Duodenal mucosa (tissue), 2 donors: ENCODE measurements at regions not wholly inside any gene's neighbourhood (a gene's known extent, or its start where the extent isn't known, plus 50 kb on each side); places are given as distances from the start of the nearest gene placed in this dataset.
"Not testable (repeated sequence)": the region's sequence is repeated elsewhere in the genome, so short reads cannot be mapped to it uniquely, and the experiment has no call there.

Source experiments
- H3K27ac ChIP-seq: one replicate; pipeline ENCODE4 v1.7.0; 2013; ENCODE audit warnings: low read depth, low read length
- H3K27me3 ChIP-seq, 2 donors: one replicate each; pipeline ENCODE4 v1.7.0; 2013; ENCODE audit warnings: low read length in 2 of 2, control low read depth in 1 of 2; ENCODE audit not compliant: insufficient read depth in 2 of 2, control insufficient read depth in 1 of 2
- H3K36me3 ChIP-seq, 2 donors: one replicate each; pipeline ENCODE4 v1.7.0; 2013; ENCODE audit warnings: low read length in 2 of 2, control low read depth in 1 of 2; ENCODE audit not compliant: insufficient read depth in 2 of 2, control insufficient read depth in 1 of 2
- H3K4me1 ChIP-seq, 2 donors: one replicate each; pipeline ENCODE4 v1.7.0; 2013; ENCODE audit warnings: low read length in 2 of 2, control low read depth in 1 of 2; ENCODE audit not compliant: insufficient read depth in 2 of 2, control insufficient read depth in 1 of 2
- H3K4me3 ChIP-seq, 2 donors: one replicate each; pipeline ENCODE4 v1.7.0; 2013; ENCODE audit warnings: low read length in 2 of 2, low read depth in 1 of 2
- H3K9ac ChIP-seq, 2 donors: one replicate each; pipeline ENCODE4 v1.7.0; 2013; ENCODE audit warnings: low read length in 2 of 2, low read depth in 1 of 2
- H3K9me3 ChIP-seq, 2 donors: one replicate each; pipeline ENCODE4 v1.7.0; 2013; ENCODE audit warnings: low read length in 2 of 2, control low read depth in 1 of 2; ENCODE audit not compliant: control insufficient read depth in 1 of 2

DNA sequence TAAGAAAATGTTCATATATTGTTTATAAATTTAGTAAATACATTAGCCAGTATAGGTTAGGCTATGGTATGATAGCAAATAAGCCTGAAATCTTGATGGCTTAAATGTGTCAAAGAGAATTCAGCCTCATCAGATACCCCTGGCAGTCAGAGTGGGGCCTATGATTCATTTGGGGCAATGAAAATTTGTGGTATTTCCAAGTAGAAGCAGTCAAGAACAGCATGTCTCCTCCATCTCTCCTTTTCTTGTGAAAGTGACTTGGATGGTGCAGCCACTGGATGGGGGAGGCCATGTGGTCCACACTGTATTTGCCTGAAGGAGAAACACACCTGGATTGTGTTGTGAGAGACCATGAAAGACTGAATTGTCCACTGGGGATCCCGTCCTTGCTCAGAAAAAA, 82.7 kb downstream of the DLEU7 start:
- Histone ChIP-seq H3K4me3 (no peak overlapping the region), H3K9ac (no peak overlapping the region), H3K27me3 (no peaks in the 10 kb centered on the region), H3K36me3 (no peaks in the 10 kb centered on the region), H3K4me1 (no peaks in the 10 kb centered on the region), H3K27ac (no peak overlapping the region), H3K9me3 (no peaks in the 10 kb centered on the region)

DNA sequence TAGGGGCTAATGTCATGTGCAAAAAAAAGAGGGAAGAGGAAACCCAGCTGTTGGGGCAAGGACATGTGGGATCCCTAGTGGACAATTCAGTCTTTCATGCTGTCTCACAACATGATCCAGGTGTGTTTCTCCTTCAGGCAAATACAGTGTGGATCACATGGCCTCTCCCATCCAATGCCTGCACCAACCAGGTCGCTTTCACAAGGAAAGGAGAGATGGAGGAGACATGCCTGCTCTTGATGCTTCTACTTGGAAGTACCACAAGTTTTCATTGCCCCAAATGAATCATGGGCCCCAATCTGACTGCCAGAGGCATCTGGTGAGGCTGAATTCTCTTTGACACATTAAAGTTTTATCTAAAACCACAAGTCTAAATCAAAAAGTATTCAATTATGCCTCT, 82.1 kb downstream of the DLEU7 start:
- H3K4me3 ChIP-seq: no peak overlapping the region
- H3K4me1 ChIP-seq: no peaks in the 10 kb centered on the region
- H3K9ac ChIP-seq: no peak overlapping the region
- no peaks in the 10 kb centered on the region for H3K9me3 ChIP-seq
- H3K27me3 ChIP-seq: no peaks in the 10 kb centered on the region
- no peaks in the 10 kb centered on the region for H3K36me3 ChIP-seq
- H3K27ac ChIP-seq: no peak overlapping the region

DNA sequence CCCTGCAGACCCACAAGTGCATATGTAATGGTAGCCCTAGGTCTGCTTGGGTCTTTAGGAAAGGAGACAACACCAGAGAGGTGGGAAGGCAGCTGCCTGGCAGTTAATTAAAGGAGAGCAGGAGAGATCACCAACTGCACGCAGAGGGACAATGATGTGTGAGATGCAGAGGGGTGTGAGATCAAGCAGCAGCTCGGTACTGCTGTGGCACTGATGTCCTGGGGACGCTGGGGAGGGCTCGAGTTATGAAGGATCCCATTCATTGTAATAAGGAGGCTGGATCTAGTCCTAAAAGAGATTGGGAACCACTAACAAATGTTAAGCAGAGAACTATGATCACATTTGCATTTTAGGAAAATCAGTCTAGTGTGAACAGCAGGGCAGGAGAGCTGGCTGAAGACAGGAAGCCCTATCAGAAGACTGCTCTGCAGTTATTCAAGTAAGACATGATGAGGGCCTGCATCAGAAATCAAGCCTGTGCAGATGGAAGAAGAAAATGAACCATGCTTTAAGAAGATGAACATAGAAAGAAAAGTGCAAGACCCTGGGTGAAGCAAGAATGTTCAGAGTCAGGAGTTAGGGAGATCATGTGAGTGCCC, 80.4 kb downstream of the DLEU7 start:
- Histone ChIP-seq H3K4me1 (no peaks in the 10 kb centered on the region), H3K9me3 (no peaks in the 10 kb centered on the region), H3K27ac (no peak overlapping the region), H3K36me3 (no peaks in the 10 kb centered on the region), H3K27me3 (no peaks in the 10 kb centered on the region), H3K4me3 (no peak overlapping the region), H3K9ac (no peak overlapping the region)

DNA sequence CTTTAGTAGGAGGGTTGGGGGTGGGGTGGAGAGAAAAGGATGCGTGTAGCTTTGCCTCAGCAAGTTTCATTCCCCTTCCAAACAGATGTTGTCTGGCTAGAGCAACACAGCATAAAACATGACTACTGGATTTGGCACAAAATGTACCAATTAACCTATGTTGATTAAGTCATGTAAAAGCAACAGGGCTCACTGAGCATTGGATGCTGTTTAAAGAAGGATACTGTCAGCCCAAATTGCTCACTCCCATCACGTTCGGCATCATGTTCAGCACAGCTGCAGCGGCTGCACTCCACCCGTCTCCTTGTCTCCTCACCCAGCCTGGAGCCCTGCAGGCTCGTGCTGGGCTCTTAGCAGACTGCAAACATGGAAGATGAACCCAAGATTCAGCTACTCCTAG, 77.5 kb downstream of the DLEU7 start:
- Histone ChIP-seq H3K27me3 (no peaks in the 10 kb centered on the region), H3K9me3 (no peaks in the 10 kb centered on the region), H3K36me3 (no peaks in the 10 kb centered on the region), H3K4me1 (no peaks in the 10 kb centered on the region), H3K27ac (no peak overlapping the region), H3K4me3 (no peak overlapping the region), H3K9ac (no peak overlapping the region)

DNA sequence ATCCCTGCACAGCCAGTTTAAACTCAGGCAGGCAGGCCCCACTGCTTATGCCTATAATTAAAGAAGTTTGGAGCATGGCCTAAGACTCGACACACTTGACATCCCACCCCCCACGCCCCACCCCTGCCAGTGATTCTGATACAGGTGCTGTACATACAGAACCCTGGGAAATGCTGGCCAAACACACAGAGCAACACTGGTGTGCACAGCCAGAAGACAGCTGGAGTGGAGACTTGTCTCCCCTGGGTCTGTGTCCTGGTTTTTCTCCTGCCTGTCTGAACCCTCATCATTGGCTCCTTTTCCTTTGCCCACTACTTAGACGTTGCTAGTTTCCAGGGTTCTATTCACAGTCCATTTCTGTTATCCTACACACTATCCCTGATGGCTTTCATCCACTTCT, 76.8 kb downstream of the DLEU7 start:
- Histone ChIP-seq H3K9ac (no peak overlapping the region), H3K27ac (no peak overlapping the region), H3K9me3 (no peaks in the 10 kb centered on the region), H3K27me3 (no peaks in the 10 kb centered on the region), H3K4me3 (no peak overlapping the region), H3K36me3 (no peaks in the 10 kb centered on the region), H3K4me1 (no peaks in the 10 kb centered on the region)

DNA sequence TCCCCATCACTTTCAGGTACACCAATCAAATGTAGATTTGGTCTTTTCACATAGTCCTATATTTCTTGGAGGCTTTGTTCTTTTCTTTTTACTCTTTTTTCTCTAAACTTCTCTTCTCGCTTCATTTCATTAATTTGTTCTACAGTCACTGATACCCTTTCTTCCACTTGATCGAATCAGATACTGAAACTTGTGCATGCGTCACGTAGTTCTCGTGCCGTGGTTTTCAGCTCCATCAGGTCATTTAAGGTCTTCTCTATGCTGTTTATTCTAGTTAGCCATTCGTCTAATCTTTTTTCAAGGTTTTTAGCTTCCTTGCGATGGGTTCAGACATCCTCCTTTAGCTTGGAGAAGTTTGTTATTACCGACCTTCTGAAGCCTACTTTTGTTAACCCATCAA, 70.6 kb downstream of the DLEU7 start:
- not testable (repeated sequence) for H3K27ac ChIP-seq, H3K9me3 ChIP-seq, H3K36me3 ChIP-seq, H3K4me3 ChIP-seq, H3K9ac ChIP-seq, H3K27me3 ChIP-seq, H3K4me1 ChIP-seq
